Ecto neural progenitor cell (in vitro differentiated cells): ENCODE measurements at regions not wholly inside any gene's neighbourhood (a gene's known extent, or its start where the extent isn't known, plus 50 kb on each side); places are given as distances from the start of the nearest gene placed in this dataset.
A peak's percentile ranks its signal among the peaks of the same experiment; 100 is the strongest.

Experiments
- DNase-seq: peaks from one replicate; pipeline ENCODE4 v3.0.0-alpha.2; 2018; ENCODE audit warnings: low spot score

DNA sequence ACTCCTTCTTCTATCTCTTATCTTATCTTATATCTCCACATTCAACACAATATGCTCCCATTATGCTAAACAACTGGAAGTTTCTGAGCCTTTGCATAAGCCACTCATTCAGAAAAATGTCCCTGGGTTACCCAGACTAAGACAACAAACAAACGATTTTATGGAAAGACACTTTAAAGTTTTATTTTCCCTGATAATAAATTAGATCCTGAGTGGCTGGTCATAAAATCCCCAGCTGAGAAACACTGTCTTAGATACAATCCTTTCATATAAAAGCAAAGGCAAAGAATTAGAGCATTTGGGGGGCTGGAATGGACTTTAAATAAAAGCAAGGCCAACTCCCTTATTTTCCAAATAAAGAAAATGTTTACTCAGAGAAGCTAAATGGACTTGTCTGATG lies 322.3 kb downstream of the GBE1 start:
- no peak for DNase-seq

DNA sequence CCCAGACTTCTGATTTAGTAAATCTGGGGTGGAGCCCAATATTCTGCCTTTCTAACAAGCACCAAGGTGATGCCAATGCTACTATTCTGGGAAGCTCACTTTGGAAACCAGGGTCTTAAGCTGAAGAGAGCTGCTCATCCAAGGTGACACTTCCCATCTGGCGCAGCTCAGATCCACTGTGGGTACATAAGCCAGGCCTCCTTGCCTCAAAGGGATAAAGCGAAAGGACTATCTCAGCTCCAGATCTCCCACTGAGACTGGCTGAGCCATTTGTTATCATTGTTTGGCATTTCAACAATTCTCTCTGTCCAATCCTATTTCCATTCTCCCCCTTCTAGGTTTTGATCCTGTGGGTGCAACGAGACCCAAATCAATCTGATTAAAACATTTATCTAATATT lies 323.8 kb downstream of the GBE1 start:
- DNase-seq, result no peak

DNA sequence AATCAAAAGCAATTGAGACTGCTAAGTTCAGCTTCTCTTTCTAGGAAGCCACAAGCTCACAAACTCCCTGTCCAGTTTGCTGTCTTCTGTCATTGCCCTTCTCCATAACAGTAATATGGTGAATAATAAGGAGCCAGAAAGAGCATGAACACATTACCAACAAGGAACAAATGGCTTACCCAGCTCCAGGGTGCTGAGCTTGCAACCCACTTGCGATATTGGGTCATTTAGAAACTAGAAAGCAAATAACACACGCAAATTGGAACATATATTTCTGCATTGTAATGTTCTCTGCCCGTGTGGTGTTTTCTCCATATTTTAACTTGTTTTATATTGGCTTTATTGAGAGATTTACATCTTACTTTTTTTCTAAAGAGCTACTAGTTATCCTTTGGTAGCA lies 325.3 kb downstream of the GBE1 start:
- no peak for DNase-seq

DNA sequence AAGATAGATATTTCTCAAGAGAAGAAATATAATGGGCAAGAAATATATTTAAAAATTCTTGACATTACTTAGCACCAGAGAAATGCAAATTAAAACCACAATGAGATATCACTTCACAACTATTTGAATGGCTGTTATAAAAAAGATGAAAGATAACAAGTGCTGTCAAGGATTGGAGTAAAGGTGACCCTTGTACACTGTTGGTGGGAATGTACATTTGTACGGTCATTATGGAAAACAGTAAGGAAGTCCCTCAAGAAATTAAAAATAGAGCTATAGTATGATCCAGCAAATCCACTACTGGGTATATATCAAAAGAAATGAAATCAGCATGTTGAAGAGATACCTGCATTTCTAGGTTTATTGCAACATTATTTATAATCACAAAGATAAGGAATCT lies 326.4 kb downstream of the GBE1 start:
- DNase-seq, result no peak

DNA sequence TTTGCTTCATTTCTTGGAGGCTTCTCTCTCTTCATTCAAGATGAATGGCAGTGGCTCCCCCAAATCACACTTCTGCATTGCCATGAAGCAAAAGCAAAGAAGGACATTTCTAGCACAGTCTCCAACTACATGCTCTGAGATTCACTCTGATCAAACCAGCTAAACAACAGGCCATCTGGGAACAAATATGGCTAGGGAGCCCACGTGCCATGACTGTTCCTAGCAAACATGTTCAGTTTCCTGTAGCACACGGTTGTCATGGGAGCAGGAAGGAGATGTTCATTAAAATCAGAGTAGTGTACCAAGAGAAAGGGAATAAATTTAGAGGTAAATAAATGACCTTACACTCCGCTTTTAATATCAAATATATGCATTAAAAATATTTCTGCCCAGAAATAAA lies 327.3 kb downstream of the GBE1 start:
- no peak for DNase-seq

DNA sequence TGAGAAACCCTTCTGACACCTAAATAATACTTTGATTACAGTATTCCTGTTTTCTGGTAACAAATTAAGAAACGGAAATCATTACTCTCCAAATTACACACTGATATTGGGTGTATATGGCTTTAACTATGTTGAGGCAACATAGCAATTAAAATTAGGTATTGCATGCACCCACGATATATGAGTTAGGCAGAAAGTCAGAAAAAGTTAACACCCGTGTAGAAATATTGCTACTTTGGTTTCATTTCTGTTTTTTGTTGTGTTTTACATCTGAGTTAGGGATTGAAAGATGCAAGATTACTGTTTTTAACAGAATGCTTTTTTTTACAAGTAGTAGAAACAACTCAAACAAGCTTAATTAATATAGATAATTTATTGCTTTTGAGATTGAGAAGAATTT lies 327.8 kb downstream of the GBE1 start:
- no peak for DNase-seq

DNA sequence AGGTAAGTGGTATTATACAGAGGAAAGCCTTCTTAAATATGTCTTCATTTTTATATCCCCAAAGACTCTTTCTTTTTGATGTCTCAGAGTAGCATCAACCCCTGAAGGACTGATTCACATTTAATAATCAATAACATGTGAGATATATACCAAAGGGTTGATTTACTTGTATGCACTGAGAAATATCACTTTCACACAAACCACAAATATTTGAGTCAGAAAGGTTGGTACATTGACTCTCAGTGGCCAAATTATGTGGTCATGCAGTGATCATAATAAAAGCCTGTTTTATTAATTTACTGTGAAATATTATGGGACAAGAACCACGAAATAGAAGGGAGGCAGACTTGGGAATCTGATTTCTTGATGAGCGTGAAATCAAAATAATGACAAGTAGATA lies 329.0 kb downstream of the GBE1 start:
- DNase-seq, result no peak

DNA sequence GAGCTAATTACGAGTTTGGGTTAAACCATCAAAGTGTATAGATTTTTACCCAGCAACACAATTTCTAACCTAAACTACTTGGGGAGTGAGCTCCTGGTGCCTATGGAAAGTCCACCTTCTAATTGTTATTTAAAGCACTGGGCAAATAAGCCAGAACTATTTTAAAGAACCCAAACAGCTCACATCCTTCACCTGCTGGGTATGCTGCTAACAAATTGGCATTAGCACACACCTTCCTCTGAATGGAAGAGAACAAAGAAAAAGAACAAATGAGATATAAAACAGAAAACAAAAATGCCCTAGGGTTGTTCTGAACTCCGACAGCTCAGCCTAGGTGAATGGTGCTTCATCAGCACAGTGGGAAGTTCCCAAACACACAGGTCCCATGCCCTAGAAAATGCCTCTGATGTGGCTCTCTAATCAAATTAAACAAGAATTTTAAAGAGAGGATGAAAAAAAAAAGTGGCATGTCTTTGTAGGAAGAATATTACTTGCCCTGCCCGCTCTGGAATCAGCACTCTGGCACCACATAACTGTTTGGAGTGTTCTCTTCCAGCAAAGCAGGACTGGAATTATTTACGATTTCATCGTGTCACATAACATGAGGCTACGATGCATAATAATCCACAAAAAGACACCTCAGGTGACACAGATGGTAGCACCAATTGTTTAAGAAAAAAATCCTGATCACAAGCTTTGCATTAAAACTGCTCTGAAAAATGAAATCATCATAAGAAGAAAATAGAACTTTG lies 334.4 kb downstream of the GBE1 start:
- DNase-seq, result no peak

DNA sequence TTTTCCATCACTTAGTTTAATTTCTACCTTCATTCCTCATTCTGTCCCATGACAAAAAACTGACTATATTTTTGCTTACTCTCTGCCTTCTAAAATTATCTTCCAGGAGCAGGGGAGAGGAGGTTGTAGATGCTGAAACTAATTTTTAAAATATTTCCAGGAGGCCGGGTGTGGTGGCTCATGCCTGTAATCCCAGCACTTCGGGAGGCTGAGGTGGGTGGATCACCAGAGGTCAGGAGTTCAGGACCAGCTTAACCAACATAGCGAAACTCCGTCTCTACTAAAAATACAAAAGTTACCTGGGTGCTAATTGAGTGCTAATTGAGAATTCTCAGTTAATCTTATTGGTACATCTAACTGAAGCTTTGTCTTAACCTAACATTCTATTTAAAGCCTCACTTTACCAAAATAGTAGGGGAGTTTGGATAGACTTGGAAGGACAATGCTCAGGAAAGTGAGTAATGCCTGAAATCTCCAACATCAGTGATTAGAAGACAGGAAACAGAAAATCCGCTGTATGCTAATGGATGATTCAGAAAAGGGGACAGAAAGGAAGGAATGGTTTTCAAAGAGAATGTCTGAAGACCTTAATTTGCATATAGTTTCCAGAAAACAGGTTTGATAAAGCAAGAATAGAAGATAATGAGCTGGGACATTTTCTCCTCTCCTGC lies 336.1 kb downstream of the GBE1 start:
- no peak for DNase-seq

DNA sequence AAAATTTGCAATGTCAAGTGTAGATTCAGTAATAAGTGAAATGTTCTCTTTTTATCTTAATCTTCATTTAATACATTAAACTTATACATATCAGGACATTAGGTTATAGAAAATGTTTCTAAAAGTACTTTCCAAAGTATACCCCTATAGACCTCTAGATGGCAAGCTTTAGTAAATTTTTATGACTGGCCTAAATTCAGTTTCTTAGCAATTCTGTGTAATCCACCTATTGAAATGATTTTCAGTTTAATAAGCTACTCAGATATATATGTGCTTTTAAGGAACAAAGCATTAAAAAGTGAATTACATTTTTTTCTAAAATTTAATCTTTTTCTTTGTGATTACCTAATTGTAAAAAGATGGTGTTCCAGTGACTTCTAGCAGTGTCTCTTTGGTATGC lies 342.2 kb downstream of the GBE1 start:
- no peak for DNase-seq

DNA sequence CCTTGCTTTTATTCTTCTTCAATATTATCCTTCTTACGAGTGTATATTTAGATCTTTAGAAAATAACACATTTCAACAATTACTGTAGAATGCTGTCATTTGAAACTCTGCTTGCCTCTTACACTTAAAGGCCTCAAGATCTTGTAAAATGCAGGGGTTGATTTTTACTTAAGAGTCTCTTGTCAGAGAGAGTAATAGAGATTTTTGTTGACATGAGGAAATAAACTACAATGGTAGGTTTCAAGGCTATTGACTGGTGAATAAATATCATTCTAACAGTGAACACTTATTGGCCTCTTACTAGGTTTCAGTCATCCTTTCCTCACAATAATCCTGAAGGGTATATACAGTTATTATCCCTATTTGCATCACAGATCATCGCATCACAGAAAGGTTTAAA lies 344.6 kb downstream of the GBE1 start:
- no peak for DNase-seq

DNA sequence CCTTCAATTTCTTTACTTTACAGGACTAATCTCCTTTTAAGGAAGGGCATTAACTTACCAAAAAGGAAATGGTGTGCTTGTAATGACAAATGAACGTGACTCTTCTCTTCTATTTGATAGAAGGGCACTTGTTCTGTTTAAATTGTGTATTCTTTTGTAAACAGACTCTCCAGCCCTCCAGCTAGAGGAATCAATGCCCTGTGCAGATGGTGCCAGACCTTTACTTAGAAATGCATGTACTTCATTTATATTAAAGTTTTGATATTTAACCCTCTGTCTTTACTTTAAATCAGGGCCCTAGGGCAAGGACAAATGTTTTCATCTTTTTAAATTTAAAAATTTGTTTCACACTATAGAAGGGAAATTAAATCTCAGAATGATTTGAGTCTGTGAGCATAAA lies 355.1 kb downstream of the GBE1 start:
- DNase-seq, result no peak

DNA sequence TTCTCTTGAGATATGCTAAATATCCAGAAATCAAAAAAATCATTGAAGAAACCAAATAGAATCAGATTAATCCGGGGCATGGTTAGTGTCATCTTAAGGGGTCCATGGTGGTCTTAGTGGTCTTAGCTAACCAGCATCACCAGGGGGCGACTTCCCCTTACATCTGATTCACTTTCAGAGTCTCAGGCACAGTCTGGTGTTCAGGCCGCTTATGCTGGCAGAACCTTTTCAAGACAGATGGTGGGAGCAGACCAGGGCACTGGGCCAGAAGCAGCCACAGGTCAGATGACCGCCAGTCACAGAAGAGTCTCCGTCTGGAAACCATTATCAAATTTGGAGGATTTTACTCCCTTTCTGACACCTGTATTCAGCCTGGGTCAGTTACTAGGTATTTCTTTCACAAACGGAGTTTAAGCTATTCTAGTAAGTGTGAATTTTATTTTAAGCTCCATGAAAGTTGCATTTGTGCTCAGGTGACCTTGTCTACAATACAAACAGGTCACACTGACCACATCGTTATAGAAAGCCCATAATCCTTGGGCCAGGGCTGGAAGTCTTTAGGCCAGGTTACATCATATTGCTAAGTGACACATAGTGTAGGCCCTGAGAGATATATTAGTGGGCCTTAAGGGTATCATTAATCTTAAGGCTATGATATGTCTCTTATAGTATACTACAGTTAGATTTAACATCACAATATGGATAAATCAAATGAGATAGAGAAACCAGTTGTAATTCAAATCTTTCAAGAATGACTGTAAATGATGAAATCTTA lies 365.5 kb downstream of the GBE1 start:
- peak; percentile 46 for DNase-seq

DNA sequence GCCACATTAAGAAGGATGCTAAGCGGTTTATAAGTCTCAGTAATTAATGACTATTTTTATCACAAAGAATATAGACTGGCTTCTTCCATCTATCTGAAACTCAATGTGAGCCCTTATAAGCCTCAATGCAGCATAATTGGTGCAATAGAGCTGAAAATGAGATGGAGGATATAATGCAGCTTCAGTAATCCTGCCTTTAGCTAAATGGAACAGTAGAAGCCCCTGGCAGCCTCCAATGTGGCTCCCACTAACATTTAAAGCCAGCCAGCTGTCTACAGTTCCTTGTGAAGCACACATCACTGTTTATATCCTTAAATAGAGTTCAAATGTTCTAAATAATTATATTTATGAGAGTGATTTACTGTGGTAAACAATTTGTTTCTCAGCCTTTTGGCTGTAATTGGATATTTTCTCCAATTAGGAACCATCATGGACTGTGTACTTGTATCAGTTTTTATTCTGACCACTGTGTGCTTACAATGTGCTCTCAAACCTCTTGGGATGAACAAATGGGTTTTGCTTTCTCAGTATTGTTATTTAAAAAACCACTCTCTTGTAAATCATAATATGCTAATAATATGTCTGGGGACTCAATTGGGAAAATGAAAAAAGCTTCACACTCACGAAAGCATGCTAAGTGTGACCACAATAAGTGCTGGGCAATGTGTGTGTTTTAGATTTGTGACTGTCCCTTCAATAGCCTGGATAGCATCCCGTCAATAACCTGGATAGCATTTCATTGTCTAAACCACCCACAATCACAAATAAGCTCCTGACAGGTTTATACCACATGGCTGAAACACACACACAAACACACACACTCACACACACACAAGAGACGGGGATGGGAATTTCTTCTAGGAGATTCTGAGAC lies 366.6 kb downstream of the GBE1 start:
- DNase-seq, result no peak

DNA sequence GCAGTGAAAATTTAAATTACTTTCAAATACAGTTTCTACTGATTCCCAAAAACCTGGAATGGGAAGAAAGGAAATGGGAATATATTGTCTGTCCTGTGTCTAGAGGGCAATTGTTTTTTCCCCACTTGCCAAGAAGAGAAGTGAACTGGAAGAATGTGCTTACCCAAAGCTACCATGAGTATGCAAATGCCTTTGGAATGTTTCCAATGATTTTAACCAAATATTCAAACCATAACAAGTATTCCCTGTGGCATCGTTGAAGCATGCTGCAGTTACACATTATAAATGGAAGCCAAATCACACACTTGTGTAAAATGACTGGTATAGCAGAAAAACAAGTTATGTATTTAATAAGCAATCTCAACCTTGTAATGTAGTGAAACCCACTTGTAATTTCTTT lies 368.2 kb downstream of the GBE1 start:
- DNase-seq, result no peak

DNA sequence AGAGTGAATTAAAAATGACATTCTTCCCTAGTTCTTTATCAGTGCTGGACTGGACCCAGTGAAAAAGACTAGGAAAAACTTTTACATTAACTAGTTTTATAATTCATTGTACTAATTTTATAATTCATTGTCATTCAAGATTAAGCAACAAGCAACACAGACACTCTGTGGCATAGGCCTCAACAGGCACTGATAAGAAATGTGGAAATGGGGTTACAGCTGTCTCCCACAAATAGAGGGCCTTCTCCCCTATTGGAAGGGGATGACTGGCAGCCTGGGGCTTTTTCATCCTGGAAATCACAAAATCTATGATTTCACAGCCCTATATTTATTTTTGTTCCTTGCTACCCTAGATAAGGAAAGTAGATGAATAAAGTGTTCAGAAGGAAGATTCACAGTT lies 370.6 kb downstream of the GBE1 start:
- no peak for DNase-seq

DNA sequence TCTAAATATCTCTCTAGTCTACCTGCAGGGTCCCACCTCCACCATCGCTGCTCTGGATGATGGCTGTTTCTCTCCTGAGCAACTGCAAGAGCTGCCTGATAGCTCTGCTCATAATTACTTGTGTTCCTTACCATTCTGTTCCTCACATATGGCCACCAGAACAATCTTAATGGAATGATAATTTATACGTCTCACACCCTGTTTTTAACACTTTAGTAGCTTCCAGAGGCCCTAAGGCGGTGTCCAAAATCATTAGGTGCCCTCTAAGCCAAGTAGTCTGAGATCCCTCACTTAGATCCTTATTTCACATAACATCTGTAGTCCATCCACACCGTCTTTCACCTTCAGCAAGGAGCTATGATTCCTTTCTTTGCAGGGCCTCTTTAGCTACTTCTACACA lies 373.3 kb downstream of the GBE1 start:
- no peak for DNase-seq

DNA sequence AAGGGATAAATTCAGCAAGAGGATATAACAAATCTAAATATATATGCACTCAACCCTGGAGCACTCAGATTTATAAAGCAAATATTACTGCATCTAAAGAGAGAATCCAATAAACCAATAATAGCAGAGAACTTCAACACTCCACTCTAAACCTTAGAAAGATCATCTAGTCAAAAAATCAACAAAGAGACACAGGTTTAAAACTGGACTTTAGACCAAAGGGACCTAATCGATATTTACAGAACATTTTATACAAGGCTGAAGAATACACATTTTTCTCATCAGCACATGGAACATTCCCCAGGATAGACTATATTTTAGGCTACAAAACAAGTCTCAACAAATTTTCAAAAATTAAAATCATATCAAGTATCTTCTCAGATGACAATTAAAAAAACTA lies 379.0 kb downstream of the GBE1 start:
- no peak for DNase-seq

DNA sequence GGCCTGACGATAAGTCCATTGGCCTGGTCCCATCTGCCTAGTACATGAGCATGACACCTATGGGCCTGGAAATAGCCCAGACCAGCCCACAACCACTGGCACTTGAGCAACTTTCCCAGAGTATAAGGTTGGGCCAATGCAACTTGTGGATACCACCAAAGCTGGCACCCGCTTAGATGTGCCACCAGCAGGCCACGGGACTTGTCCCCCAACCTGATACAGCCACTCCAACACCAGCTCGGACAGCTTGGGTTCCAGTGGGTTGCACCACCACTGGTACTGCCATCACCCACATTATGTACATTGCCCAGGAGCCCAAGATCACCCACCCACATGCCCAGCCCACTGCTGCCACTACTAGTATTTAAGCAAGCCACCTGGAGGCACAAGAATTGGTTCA lies 381.2 kb downstream of the GBE1 start:
- DNase-seq, result no peak

DNA sequence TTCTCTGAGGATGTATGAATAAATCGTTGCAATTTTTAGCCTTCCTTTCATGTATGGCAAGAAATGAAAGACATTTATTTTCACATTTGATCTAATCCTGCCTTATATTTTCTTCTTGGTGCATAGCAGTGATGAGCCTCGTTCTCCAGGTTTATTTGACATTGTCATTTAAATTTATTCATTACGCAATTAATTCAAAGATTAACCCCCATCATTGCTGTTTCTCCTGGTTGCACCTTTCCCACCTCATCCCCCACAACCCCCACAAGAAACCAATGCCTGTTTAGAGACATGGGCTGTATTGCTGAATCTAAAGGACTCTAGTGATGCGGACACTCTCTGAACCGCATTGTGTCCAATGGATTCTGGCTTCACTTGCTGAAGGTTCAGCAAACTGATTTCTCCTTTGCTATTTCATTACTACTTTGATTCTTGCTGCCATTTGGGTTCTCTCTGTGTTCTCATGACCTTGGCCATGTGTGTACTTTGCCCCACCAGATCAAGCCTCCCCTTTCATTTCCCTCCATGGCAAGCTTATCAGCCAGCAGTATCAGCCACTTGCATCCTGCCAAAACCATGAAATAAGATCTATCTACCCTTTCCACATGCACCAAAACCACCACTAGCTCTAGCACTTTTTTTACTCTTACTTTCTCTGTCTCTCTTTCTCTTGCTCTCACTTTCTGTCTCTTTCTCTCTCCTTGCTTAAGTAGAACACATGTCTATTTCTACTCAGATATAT lies 382.7 kb downstream of the GBE1 start:
- DNase-seq, result no peak

DNA sequence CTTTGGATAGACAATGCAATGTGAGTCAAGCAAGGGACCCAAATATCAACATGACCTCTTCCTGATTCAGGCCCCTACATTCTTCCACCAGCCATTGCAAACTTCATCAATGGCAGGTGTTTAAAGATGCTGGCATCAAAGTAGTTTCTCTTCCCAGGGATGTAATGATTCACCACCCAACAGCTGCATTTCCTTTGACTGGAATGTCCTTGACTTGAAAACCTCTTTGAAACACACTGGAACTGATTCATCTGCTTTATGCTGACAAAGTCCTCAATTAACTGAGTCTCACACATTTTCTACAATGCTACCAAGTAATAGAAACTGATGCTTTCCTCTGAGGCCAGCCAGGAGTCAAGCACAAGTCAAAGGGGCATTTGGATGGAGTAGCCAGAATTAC lies 385.5 kb downstream of the GBE1 start:
- DNase-seq, result no peak

DNA sequence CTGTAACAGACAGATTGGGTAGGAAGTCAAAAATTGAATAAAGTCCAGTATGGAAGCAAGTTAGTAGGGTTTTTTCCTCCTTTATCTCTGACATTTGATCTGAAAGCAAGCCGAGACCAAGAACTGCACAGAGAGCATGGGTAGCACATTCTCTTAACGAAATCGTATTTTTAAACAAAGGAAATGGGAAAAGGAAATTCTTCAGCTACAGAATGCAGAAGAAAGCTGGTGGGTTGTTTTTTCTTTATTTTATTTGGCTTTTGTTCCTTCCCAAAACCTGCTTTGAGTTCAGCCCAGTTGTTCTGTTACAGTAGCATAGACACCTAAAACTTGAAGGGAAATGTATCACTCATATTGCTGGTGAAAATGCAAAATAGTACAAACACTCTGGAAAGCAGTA lies 397.0 kb downstream of the GBE1 start:
- DNase-seq, result no peak
